ENCODE measurements at regions not wholly inside any gene's neighbourhood (a gene's known extent, or its start where the extent isn't known, plus 50 kb on each side); places are given as distances from the start of the nearest gene placed in this dataset.

DNA sequence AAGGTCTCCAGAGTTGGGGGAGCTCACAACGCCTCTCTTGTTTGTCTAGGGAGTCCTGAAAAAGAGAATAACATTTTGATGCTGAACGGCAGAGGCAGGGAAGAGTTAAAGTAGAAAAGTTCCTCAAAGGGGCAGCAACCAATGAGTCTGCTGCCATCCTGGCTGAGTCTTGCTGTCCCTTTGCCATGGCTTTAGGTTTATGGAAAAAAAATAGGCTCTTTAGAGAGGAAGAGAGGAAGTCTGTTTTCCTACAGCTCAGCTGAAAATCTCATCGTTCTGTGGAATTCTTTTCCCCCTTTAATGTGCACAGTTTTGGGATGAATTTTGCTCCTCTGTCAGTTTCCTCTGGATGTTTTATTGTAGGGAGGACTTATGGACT is 314.8 kb upstream of the TBX3 start:
- Mint-ChIP-seq H3K36me3 (ENCODE audit: unreplicated experiment) (no peaks in the 10 kb centered on the region), H3K9me3 (ENCODE audit: unreplicated experiment) (peaks cover 6% of the 10 kb centered on the region), H3K4me1 (ENCODE audit: unreplicated experiment) (no peaks in the 10 kb centered on the region), H3K27ac (ENCODE audit: unreplicated experiment) (no peak overlapping the region), H3K4me3 (ENCODE audit: unreplicated experiment) (no peak overlapping the region), H3K27me3 (ENCODE audit: unreplicated experiment) (no peaks in the 10 kb centered on the region)
- DNase-seq (ENCODE audit: extremely low spot score, unreplicated experiment): no peak
- no peak for TF ChIP-seq CTCF (IDR thresholded peaks at IDR 0.05)

DNA sequence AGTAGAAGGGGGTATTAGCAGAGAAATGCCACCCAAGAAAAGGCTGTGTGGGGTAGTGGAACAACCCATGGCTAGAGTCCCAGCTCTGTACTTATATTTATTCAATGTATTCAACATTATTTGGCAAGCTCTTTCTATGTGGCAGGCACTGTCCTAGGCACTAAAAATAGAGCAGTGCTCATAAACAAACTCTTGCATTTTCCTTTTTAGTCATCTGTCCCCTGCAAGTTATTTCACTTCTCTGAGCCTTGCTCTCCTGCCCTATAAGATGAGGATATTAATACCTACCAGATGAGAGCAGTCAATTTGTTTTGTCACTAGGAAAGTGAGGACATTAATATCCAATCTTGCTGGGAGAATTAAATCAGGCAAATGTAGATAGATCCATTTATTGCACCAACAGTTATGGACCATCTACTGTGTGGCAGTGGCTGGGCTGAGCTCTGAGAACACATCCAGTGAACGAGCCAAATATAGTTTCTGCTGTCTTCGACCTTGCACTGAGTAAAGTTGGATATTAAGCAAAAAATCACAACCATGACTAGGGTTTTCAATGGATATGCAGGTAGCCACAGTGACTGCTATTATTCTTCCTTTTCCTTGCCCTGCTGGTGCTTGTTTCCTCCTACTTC is 314.3 kb upstream of the TBX3 start:
- Mint-ChIP-seq H3K27ac (ENCODE audit: unreplicated experiment) (no peak overlapping the region), H3K4me1 (ENCODE audit: unreplicated experiment) (no peaks in the 10 kb centered on the region), H3K27me3 (ENCODE audit: unreplicated experiment) (no peaks in the 10 kb centered on the region), H3K9me3 (ENCODE audit: unreplicated experiment) (peaks cover 6% of the 10 kb centered on the region), H3K36me3 (ENCODE audit: unreplicated experiment) (no peaks in the 10 kb centered on the region), H3K4me3 (ENCODE audit: unreplicated experiment) (no peak overlapping the region)
- DNase-seq (ENCODE audit: extremely low spot score, unreplicated experiment): no peak
- TF ChIP-seq CTCF (IDR thresholded peaks at IDR 0.05): no peak

GRCh38 chr12:114996382-114996781 is 312.4 kb upstream of the TBX3 start:
- Mint-ChIP-seq H3K27ac (ENCODE audit: unreplicated experiment) (no peak overlapping the region), H3K27me3 (ENCODE audit: unreplicated experiment) (no peaks in the 10 kb centered on the region), H3K9me3 (ENCODE audit: unreplicated experiment) (peaks cover 6% of the 10 kb centered on the region), H3K4me1 (ENCODE audit: unreplicated experiment) (no peaks in the 10 kb centered on the region), H3K4me3 (ENCODE audit: unreplicated experiment) (no peak overlapping the region), H3K36me3 (ENCODE audit: unreplicated experiment) (no peaks in the 10 kb centered on the region)
- DNase-seq (ENCODE audit: extremely low spot score, unreplicated experiment): no peak
- no peak for TF ChIP-seq CTCF (IDR thresholded peaks at IDR 0.05)

DNA sequence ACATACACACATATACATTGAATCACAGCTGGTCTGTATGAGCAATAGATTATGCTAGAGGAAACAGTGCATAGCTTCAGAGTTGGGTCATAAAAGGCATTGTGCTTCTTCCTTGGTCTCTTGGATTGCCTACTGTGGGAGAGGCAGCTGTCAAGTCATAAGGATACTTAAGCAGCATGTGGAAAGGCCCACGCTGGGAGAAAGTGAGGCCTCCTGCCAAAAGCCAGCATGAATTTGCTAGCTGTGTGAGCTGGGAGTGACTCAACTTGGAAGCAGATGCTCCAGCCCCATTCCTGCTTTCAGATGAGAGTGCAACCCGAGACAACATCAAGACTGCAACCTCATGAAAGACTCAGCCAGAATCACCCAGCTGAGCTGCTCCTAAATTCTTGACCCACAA is 311.9 kb upstream of the TBX3 start:
- no peaks in the 10 kb centered on the region for H3K4me1 Mint-ChIP-seq (ENCODE audit: unreplicated experiment)
- H3K9me3 Mint-ChIP-seq (ENCODE audit: unreplicated experiment): peaks cover 6% of the 10 kb centered on the region
- H3K27me3 Mint-ChIP-seq (ENCODE audit: unreplicated experiment): no peaks in the 10 kb centered on the region
- H3K27ac Mint-ChIP-seq (ENCODE audit: unreplicated experiment): no peak overlapping the region
- H3K36me3 Mint-ChIP-seq (ENCODE audit: unreplicated experiment): no peaks in the 10 kb centered on the region
- no peak for DNase-seq (ENCODE audit: extremely low spot score, unreplicated experiment)
- no peak for TF ChIP-seq CTCF (IDR thresholded peaks at IDR 0.05)
- H3K4me3 Mint-ChIP-seq (ENCODE audit: unreplicated experiment): no peak overlapping the region

- H3K4me1 Mint-ChIP-seq (ENCODE audit: unreplicated experiment): no peaks in the 10 kb centered on the region
- no peaks in the 10 kb centered on the region for H3K36me3 Mint-ChIP-seq (ENCODE audit: unreplicated experiment)
- no peak for TF ChIP-seq CTCF (IDR thresholded peaks at IDR 0.05)
- H3K27me3 Mint-ChIP-seq (ENCODE audit: unreplicated experiment): peaks cover 4% of the 10 kb centered on the region
- no peak overlapping the region for H3K4me3 Mint-ChIP-seq (ENCODE audit: unreplicated experiment)
- no peak overlapping the region for H3K27ac Mint-ChIP-seq (ENCODE audit: unreplicated experiment)
- peaks cover 6% of the 10 kb centered on the region for H3K9me3 Mint-ChIP-seq (ENCODE audit: unreplicated experiment)
- no peak for DNase-seq (ENCODE audit: extremely low spot score, unreplicated experiment)
Observed at GRCh38 chr12:114993165-114993564, 309.2 kb upstream of the TBX3 start.
